Muscle layer of colon (tissue), 2 donors: ENCODE measurements at regions not wholly inside any gene's neighbourhood (a gene's known extent, or its start where the extent isn't known, plus 50 kb on each side); places are given as distances from the start of the nearest gene placed in this dataset.

ENCODE experiments used
- H3K27ac ChIP-seq: one replicate; pipeline ENCODE4 v1.7.0; 2013; ENCODE audit warnings: low read depth, mild to moderate bottlenecking, low read length, moderate library complexity
- H3K27me3 ChIP-seq, 2 donors: one replicate each; pipeline ENCODE4 v1.7.0; 2013; ENCODE audit warnings: low read length in 2 of 2, mild to moderate bottlenecking in 2 of 2; ENCODE audit not compliant: insufficient read depth in 2 of 2, control insufficient read depth in 1 of 2
- H3K36me3 ChIP-seq: one replicate; pipeline ENCODE4 v1.7.0; 2013; ENCODE audit warnings: mild to moderate bottlenecking, low read length; ENCODE audit not compliant: insufficient read depth
- H3K4me1 ChIP-seq: one replicate; pipeline ENCODE4 v1.7.0; 2013; ENCODE audit warnings: mild to moderate bottlenecking, low read length; ENCODE audit not compliant: insufficient read depth
- H3K4me3 ChIP-seq, 2 donors: one replicate each; pipeline ENCODE4 v1.7.0; 2013; ENCODE audit warnings: low read length in 2 of 2, low read depth in 1 of 2, mild to moderate bottlenecking in 1 of 2, moderate library complexity in 1 of 2
- H3K9ac ChIP-seq: one replicate; pipeline ENCODE4 v1.7.0; 2013; ENCODE audit warnings: low read length
- H3K9me3 ChIP-seq: one replicate; pipeline ENCODE4 v1.7.0; 2013; ENCODE audit warnings: mild to moderate bottlenecking, low read length
- donor health status: abdominal sarcoma.
- donor health status: Adenocarcinoma of cecum.

GRCh38 chr15:77851086-77851485 is 218.4 kb upstream of the LINGO1 start:
- Histone ChIP-seq H3K9me3 (peaks cover 8% of the 10 kb centered on the region), H3K4me3 (no peak overlapping the region), H3K27me3 (no peaks in the 10 kb centered on the region), H3K36me3 (no peaks in the 10 kb centered on the region), H3K27ac (no peak overlapping the region), H3K9ac (no peak overlapping the region), H3K4me1 (no peaks in the 10 kb centered on the region)

GRCh38 chr15:77846986-77847385 is 214.3 kb upstream of the LINGO1 start:
- no peaks in the 10 kb centered on the region for H3K36me3 ChIP-seq
- H3K27me3 ChIP-seq, result no peaks in the 10 kb centered on the region
- H3K9me3 ChIP-seq, result peaks cover 15% of the 10 kb centered on the region
- H3K27ac ChIP-seq, result no peak overlapping the region
- H3K4me3 ChIP-seq, result no peak overlapping the region
- no peak overlapping the region for H3K9ac ChIP-seq
- H3K4me1 ChIP-seq, result no peaks in the 10 kb centered on the region

GRCh38 chr15:77846360-77846759 is 213.6 kb upstream of the LINGO1 start:
- peaks cover 14% of the 10 kb centered on the region for H3K9me3 ChIP-seq
- no peaks in the 10 kb centered on the region for H3K4me1 ChIP-seq
- H3K27me3 ChIP-seq, result no peaks in the 10 kb centered on the region

GRCh38 chr15:77844798-77845446 is 212.2 kb upstream of the LINGO1 start:
- no peaks in the 10 kb centered on the region for H3K27me3 ChIP-seq
- H3K27ac ChIP-seq, result no peak overlapping the region

More at GRCh38 chr15:77846360-77846759, 213.6 kb upstream of the LINGO1 start:
- Histone ChIP-seq H3K27ac (no peak overlapping the region), H3K4me3 (no peak overlapping the region), H3K36me3 (no peaks in the 10 kb centered on the region), H3K9ac (no peak overlapping the region)

GRCh38 chr15:77843546-77843945 is 210.8 kb upstream of the LINGO1 start:
- Histone ChIP-seq H3K4me3 (no peak overlapping the region), H3K9me3 (peaks cover 7% of the 10 kb centered on the region), H3K9ac (no peak overlapping the region), H3K27ac (no peak overlapping the region), H3K27me3 (no peaks in the 10 kb centered on the region), H3K4me1 (no peaks in the 10 kb centered on the region), H3K36me3 (no peaks in the 10 kb centered on the region)

More at GRCh38 chr15:77844798-77845446, 212.2 kb upstream of the LINGO1 start:
- Histone ChIP-seq H3K9ac (no peak overlapping the region), H3K4me3 (no peak overlapping the region), H3K36me3 (no peaks in the 10 kb centered on the region), H3K4me1 (no peaks in the 10 kb centered on the region), H3K9me3 (peaks cover 7% of the 10 kb centered on the region)

GRCh38 chr15:77840991-77841775 is 208.5 kb upstream of the LINGO1 start:
- peaks cover 7% of the 10 kb centered on the region for H3K9me3 ChIP-seq
- no peak overlapping the region for H3K4me3 ChIP-seq
- peaks cover 0 to under 1% of the 10 kb centered on the region in 2 donors for H3K27me3 ChIP-seq
- no peak overlapping the region for H3K9ac ChIP-seq
- no peak overlapping the region for H3K27ac ChIP-seq
- H3K4me1 ChIP-seq, result no peaks in the 10 kb centered on the region
- no peaks in the 10 kb centered on the region for H3K36me3 ChIP-seq

- no peaks in the 10 kb centered on the region for H3K36me3 ChIP-seq
- H3K4me1 ChIP-seq, result no peaks in the 10 kb centered on the region
- H3K4me3 ChIP-seq, result no peak overlapping the region
- peaks cover 2% of the 10 kb centered on the region for H3K9me3 ChIP-seq
- H3K9ac ChIP-seq, result no peak overlapping the region
- no peak overlapping the region for H3K27ac ChIP-seq
- H3K27me3 ChIP-seq, result peaks cover 0 to 3% of the 10 kb centered on the region in 2 donors
These were observed 207.5 kb upstream of the LINGO1 start for GRCh38 chr15:77839970-77840905.

- Histone ChIP-seq H3K27ac (no peak overlapping the region), H3K4me1 (no peaks in the 10 kb centered on the region), H3K27me3 (peaks cover 0 to 3% of the 10 kb centered on the region in 2 donors), H3K4me3 (no peak overlapping the region), H3K9me3 (no peaks in the 10 kb centered on the region), H3K9ac (no peak overlapping the region), H3K36me3 (no peaks in the 10 kb centered on the region)
These were observed 206.7 kb upstream of the LINGO1 start for GRCh38 chr15:77839456-77839855.

- peaks cover 0 to 3% of the 10 kb centered on the region in 2 donors for H3K27me3 ChIP-seq
- no peak overlapping the region for H3K27ac ChIP-seq
- H3K4me1 ChIP-seq, result no peaks in the 10 kb centered on the region
- no peak overlapping the region for H3K4me3 ChIP-seq
- no peak overlapping the region for H3K9ac ChIP-seq
- H3K9me3 ChIP-seq, result no peaks in the 10 kb centered on the region
- no peaks in the 10 kb centered on the region for H3K36me3 ChIP-seq
These were observed 205.9 kb upstream of the LINGO1 start for GRCh38 chr15:77838595-77838994.

GRCh38 chr15:77838061-77838460 is 205.3 kb upstream of the LINGO1 start:
- H3K9ac ChIP-seq, result no peak overlapping the region
- peaks cover 0 to 3% of the 10 kb centered on the region in 2 donors for H3K27me3 ChIP-seq
- H3K9me3 ChIP-seq, result no peaks in the 10 kb centered on the region
- no peaks in the 10 kb centered on the region for H3K36me3 ChIP-seq
- H3K4me3 ChIP-seq, result no peak overlapping the region
- H3K4me1 ChIP-seq, result no peaks in the 10 kb centered on the region
- H3K27ac ChIP-seq, result no peak overlapping the region

GRCh38 chr15:77837649-77838025 is 204.9 kb upstream of the LINGO1 start:
- Histone ChIP-seq H3K36me3 (no peaks in the 10 kb centered on the region), H3K9ac (no peak overlapping the region), H3K27me3 (peaks cover 0 to 3% of the 10 kb centered on the region in 2 donors), H3K9me3 (no peaks in the 10 kb centered on the region), H3K4me3 (no peak overlapping the region), H3K27ac (no peak overlapping the region), H3K4me1 (no peaks in the 10 kb centered on the region)
